SK-N-SH (cell line): ENCODE measurements at regions not wholly inside any gene's neighbourhood (a gene's known extent, or its start where the extent isn't known, plus 50 kb on each side); places are given as distances from the start of the nearest gene placed in this dataset.

ENCODE experiments used
- CHD2 ChIP-seq: fragments of 150-350 bp; IDR thresholded peaks from 2 replicates; pipeline ENCODE4 v1.6.1; 2018; ENCODE audit warnings: low read length; ENCODE audit not compliant: partially characterized antibody
- CTCF ChIP-seq: fragments of 200-600 bp; sonication (generic); IDR thresholded peaks from 2 replicates; pipeline ENCODE4 v1.6.1; 2017; ENCODE audit warnings: antibody characterized with exemption, mild to moderate bottlenecking, moderate library complexity
- MEF2A ChIP-seq: IDR thresholded peaks from 2 replicates; pipeline ENCODE4 v1.4.0; 2012; ENCODE audit warnings: low read depth, borderline replicate concordance
- USF1 ChIP-seq: IDR thresholded peaks from 2 replicates; pipeline ENCODE4 v1.4.0; 2012; ENCODE audit warnings: low read depth, borderline replicate concordance
- USF2 ChIP-seq: fragments of 150-350 bp; IDR thresholded peaks from 2 replicates; pipeline ENCODE4 v1.6.1; 2017; ENCODE audit warnings: antibody characterized with exemption, low read length, low read depth, borderline replicate concordance

- TF ChIP-seq MEF2A (no peak), CHD2 (no peak), CTCF (no peak), USF2 (no peak), USF1 (no peak)
Measured at GRCh38 chr1:228989676-228989991, 254.4 kb downstream of the RHOU start.
